ENCODE measurements at regions not wholly inside any gene's neighbourhood (a gene's known extent, or its start where the extent isn't known, plus 50 kb on each side); places are given as distances from the start of the nearest gene placed in this dataset.

DNA sequence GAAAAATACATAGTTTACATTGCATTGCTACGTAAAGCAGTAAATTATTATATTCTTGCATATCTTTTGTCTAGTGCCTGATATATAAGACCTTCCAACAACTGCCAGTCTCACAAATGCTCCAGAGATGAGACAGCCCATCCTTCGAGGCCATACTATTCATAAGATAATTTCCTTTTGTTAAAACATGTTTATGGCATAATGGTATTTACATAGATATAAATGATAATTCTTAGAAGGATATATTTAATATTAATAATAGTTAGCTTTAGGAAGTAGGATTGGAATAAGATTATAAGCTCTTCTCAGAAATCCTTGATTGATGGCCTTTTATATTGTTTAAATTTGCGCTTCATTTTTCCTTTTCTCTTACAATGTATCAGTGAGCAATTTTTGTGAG lies 1410.1 kb upstream of the MIR17HG start:
- DNase-seq, result no peak

DNA sequence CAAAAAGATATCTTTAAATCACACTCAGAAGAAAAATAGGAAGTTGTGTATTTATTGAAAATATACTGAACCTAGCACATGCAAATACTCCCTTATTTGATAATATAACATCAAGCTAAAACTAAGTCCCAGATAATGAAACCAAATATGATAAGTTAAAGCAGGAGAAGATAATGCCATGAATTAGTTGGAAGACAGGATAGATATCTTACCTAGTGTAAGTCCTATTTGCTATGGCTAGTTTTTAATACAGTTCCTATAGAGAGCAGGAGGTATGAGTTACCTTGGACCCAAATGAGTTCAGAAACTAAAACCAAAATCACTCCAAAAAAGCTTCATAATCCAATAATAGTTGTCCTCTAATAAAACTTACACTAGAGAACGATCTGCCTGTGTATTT lies 1407.1 kb upstream of the MIR17HG start:
- DNase-seq, result no peak

DNA sequence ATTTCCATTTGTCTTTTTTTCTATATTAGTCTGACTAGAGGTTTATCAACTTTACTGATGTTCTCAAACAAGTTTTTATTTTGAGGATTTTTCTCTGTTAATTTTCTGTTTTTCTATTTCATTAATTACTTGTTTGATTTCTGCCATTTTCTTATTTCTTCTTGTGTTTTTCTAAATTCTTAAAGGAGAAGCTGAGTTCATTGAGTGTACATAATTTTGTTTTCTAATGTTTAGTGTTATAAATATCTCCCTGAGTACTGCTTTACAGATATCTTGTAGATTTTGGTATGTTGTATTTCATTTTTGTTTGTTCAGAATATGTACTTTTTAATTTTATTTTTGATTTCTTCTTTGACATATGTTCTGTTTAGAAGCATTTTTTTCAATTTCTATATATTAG lies 1404.3 kb upstream of the MIR17HG start:
- DNase-seq, result no peak

DNA sequence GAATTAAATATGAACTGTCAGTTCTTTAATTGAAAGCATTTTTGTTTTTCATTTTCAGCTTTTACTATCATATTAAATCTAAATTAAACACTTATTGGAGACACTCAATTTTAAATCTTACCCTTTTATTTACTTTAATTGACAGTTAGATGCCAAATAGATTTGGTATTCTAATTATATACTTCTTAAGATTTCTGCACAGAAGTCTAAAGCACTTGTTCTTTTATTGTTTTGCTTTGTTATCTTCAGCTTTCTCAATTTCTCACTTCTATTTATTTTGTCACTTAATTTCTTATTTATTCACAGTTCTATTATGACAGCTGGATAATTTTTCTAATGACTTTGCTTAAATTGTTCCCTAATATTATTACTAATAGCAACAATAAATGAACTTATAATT lies 1397.3 kb upstream of the MIR17HG start:
- DNase-seq, result no peak

DNA sequence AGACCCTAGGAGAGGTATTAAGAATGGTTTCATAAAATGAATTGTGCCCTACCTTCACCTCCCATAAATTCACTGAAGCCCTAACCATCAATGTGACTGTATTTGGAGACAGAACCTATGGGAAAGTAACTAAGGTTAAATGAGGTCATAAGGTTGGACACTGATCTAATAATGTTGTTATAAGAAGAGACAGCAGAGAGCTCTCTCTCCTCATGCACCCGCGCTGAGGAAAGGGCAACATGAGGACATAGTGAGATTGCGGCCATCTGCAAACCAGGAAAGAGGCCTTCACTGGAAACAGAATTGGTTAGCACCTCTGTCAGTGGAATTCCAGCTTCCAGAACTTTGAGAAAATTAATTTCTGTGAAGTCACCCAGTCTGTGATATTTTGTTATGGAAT lies 1396.1 kb upstream of the MIR17HG start:
- no peak for DNase-seq

DNA sequence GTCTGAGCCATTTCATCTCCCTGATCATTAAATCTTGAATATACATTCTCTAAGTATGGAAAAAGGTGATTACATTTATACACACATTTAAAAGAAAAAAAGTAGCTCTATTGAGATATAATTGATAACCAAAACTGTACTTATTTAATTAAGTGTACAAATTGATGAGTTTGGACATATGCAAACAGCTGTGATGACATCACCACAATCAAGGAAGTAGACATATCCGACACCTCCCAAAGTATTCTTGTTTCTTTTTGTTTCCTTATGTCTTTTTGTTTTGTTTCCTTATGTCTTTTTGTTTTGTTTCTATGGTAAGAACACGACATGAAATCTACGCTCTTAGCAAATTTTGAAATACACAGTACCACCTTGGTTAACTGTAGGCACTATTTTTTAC lies 1393.9 kb upstream of the MIR17HG start:
- no peak for DNase-seq

DNA sequence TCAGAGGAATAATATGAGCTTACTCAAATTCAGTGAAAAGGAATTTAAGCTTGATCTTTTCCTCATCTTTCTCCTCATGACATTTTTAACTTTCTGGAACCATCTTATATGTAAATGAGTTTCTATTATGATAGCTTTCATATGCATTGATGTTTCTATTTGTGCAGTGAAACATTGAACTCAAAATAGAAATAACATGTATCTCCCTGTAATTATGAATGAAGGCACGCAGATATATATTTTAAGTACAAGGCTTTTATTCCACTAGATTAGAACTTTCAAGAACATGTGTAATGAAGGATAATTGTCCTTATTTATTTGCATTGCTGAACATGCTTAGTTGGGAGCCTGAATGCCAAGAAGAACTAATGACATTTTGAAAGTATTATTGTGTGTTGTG lies 1391.7 kb upstream of the MIR17HG start:
- DNase-seq, result no peak

DNA sequence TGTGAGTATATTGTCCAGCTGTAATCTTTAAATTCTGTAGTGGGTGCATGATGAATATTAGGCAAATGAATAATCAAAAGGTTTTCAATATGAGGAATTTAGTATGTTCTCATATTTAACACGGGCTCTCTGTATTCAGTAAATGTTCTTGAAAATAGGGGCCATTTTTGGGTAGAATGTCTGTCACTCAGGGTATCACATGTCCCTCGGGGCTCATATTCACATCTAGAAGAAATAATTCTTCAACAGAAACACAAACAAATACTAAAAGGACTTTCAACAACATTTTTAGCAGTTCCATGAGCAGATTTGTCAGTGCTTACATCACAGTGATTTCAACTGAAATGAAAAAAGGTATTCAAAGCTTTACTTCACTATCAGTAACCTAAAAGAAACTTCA lies 1388.4 kb upstream of the MIR17HG start:
- DNase-seq, result no peak

DNA sequence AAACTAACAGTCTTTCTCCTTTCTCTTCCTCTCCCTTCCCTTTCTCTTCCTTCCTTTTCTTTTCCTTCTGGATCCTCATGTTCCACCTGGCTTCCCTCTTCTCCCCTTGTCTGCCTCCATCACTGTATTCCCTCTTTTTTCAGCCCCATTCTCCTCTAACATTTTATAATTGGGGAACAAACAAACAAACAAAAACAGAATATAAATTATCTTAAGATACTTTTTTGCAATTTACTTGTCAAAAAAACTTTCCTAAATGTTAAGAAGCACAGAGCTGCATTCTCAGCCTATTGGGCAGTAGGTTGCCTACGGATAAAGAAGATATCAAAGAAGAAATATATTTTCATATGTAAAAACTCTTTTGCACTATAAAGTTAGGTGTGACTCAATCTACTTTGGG lies 1382.2 kb upstream of the MIR17HG start:
- DNase-seq, result no peak

DNA sequence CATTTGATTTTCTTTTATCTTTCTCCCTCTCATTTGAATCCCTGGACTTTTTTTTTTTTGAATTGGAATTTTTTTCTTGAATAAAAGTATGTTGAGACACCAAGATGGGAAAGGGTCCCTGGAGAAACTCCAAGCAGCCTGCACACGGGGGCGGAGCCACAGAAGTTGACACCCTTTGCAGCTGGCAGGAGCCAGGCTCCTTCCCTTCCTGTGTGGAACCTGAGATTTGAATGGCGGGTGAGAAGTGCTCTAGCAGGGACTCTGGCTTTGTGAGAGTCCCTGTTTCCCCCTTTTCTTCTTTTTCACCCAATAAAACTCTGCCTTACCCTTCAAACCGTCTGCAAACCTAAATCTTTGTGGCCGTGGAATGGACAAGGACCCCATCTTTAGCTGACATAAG lies 1381.0 kb upstream of the MIR17HG start:
- DNase-seq, result no peak

DNA sequence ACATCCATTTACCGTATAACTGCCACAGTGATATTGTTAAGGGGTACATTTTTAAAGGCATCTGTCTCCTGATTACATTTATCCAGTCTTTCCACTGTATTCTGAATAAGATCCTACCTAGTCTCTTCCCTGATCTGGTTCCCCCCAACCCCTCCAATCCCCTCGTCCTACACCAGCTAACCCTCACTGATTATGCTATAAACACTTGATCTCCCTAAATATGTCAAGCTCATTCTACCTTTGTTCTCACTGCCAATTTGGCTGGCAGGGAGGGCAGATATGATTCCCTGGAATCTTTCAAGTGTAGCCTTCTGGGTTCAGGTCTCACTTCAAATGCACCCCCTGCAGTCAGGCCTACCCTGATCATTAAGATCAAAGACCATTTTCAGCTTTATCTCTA lies 1379.8 kb upstream of the MIR17HG start:
- no peak for DNase-seq

DNA sequence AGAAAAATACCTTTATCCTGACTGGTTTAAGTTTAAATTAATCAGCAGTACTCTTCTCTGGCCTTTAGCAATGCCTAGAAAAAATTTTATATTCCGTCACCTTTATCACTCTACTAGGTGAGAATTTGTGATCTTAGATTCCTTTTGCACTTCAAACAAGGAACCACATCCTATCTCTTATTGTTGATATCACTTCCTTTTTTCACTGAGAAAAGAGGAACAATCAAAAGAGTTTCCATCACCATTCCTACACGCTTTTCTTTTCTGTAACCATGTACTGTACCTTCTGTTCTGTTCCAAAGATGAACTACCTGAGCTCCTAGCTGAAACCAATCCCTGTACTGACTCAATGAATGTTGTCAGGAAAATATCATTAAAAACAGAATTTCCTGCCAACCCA lies 1379.0 kb upstream of the MIR17HG start:
- DNase-seq, result peak in 1 of 2 donors; percentile 21

DNA sequence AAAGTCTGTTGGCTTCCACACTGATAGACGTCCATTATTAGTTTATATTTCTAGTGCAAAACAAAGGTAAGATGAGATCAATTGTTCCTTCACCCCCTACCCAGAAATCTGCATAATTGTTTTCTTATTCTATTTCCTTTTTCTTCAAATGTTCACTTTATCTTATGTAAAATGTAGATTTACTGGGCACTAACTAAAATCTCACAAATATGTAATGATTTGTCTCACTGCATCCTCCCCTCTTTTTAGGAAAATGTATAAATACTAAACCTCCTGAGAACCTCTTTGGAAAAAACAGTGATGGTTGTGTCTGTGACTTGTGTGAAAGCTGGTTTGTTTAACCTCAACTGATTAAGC lies 1377.2 kb upstream of the MIR17HG start:
- no peak for DNase-seq

DNA sequence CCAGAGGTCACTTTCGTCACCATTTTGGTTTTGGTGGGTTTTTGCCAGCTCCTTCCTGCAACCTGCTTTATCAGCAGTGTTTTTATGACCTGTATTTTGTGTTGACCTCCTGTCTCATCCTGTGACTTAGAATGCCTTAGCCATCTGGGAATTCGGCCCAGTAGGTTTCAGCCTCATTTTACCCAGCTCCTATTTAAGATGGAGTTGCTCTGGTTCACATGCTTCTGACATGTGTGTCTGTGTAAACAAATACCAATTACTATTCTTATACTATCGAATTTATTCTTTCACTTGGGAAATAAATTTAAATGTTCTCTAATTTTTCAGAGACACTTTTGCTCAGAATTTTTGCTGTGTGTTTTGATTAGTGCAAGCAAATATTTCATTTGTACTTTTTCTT lies 1370.3 kb upstream of the MIR17HG start:
- DNase-seq, result no peak

DNA sequence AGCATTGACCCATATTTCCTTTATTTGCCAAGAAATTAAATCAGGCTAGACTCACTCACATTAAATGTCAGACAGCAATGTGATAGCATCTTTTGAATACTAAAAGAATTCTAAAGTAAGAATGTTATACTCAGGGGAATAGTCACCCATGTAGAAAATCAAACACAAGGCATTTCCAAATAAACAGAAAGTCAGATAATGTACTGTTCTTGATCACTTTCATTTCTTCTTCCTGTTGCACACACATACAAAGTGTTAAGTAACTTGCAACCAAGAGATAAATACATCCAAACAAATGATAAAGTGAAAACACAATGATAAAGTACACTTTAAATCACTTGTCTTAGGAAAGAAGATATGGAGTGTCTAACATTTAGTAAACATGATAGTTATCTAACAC lies 1366.6 kb upstream of the MIR17HG start:
- DNase-seq, result peak; percentile 10 to 20

DNA sequence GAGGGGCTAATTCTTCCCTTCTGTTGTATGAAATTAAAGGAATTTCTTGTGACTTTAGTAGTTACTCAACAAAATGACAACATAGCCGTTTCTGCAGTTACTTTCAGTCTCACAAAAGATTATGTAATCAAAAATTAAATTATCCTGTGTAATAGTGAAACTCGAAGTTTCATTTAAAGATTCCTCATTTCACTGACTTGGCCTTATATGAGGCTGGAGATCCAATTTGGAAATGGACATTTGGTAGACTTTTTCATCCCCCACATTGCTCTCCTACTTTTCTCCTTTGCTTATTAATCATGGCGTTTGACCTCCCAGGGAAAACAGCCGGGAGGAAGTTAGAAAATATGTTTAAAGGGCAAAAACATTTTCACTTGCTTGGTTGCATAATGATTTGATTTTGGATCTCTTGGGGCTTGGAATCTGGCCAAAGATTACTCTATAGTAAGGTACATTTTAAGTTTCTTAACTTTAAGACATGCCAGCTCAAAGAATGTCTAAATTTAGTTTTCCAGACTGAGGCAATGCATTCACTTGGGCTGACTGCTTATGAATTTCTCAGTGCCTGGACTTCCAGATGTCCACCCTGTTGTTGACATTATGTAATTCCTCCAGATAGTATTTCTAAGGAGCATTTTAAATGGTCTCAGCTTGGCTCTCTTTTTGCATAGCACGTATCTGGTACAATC lies 1364.9 kb upstream of the MIR17HG start:
- DNase-seq, result peak; percentile 79 to 85

DNA sequence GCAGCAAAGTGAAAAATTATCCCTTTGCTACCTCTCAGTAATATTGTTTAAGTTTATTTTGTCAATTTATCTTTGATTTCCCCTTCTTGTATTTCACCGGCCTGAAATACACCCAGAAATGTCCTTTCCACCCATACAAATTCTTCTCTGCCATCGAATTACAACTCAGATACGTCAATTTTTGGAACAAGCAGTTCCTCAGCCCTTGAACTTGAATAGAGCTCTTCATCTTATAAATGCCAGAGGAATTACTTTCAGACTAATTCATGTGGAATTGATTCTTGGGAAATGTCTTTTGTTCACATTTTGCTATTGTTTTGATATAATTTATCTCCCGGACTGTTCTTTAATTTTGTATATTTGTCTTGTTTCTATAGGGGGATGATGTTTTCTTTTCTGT lies 1359.3 kb upstream of the MIR17HG start:
- DNase-seq, result no peak

DNA sequence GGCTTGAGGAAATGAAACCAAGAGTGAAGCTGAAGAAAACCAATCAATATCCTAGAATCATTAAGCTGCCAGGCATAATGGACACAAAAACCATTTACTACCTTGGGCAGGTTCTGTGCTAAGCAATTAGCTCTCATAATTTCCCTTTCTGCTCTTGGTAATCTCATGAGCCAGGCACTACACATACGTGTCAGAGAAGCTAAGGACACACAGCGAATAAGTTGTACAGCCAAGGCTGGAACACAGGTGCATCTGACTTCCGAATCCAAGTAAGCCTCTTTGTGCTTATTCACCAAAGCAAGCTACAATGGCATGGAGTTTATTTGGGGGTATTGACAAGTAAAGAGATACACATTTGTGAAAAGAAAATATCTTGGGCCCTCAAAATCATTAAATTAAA lies 1343.9 kb upstream of the MIR17HG start:
- DNase-seq, result no peak

DNA sequence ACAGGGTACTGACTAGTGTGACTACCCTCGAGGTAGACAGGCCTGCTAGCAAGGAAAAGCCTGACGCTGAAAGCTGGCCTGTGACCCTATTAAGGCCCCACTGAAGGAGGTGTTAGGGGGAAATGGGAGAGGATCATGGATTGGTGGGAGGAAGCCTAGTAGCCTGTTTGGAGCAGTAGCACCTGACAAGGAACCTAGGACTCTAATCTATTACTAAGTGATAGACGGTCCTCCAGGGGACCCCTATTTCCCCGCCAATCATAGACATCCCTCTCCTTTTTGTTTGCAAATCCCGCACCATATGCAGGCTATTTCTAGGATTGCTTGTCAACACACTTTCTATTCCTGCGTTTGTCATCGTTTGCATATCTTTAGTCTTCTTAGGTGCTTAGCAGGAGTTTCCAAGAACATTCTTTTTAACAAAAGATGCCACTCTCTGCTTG lies 1338.8 kb upstream of the MIR17HG start:
- no peak for DNase-seq

DNA sequence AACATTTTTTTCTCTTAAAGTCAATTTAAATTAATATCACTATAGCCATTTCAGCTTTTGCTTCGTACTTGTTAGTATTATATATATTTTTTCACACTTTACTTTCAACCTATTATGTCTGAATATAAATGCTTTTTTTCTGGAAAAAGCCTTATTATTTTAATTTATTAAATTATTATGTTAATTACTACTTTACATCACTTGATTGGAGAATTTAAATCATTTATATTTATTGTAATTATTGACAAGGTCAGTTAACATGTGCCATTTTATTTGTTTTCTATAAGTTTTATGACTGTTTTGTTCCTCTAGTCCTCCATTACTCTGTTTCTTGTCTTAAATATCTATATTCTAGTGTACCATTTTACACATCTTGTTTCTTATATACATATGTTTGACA lies 1333.4 kb upstream of the MIR17HG start:
- no peak for DNase-seq

DNA sequence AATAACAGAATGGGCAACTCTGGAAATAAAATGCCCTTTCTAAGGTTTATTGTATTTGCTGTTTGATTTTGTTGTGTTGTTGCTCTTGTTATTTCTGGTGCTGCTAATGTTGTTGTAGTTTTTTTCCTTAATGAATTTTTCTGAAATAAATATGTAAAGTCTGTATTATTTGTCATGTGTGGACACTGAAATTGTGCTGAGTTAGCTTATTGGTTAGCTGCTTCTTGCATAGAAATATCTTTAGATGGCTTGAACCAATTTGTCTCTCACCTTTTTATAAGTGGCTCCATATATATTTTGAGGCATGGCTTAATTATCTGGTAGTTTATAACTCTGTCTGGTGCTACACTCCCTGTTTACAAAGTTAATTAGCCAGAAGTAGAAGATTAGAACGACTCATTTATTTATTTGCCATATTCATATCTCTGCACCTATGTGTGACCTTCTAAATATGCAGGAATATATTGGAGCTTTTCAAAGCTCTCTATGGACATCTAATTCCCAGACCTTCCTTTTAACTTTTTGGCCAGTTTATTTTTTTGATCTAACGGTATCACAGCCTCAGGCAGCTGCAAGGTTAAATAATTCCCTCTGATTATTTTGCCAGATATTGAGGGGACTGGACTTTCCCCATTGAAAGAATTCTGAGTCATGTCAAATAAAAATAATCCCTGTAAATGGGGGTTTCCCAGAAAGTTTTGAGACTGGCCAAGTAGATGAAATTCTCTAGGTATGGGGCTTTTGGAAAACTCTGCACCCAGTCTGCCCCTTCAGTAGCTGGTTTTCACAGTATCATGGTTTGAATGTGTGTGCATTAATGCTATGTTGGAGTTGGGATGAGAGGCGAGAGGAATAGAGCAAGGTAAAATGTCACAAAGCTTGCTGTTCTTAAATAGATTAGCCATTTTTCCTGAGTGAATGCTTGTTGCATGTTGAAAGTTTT lies 1331.7 kb upstream of the MIR17HG start:
- DNase-seq, result peak; percentile 3 to 38

DNA sequence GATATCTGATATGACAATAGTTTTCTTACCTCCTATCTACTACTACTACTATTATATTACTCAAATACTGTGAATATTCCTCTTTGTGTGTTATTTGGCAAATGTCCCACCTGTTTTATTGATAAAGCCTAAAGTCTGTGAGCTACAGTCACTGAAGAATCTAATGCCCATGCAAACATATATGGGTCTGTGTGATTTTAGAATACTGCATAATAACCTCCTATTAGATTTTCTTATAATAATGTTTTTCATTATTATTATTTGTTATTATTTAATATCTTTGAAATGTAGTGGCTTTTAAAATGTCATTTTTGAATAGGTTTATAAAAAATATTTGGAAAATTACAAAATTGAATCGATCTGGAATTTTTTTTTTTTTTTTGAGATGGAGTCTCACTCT lies 1330.8 kb upstream of the MIR17HG start:
- no peak for DNase-seq

DNA sequence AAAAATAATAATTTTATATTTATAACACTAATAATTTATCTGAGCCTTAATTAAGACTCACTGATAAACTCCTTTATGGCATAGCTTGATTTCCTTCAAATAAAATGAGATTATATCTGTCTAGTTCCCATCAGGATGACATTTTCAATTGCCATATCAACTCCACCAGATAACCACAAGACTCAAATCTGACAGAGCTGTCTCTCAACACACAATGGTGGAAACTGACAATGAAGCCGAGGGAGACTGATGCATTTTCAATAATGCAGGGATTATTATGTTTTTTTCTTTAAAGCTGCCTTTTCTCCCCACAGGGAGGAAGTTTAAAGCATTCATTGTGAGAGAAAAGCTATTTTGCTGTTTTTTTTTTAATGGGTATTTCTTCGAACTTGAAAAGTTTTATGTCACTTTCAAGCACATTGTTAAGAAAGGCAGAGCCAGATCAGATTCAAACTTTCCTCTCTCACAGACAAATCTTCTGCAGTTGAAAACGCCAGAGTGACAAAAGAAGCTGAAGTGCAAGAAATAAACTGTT lies 1326.9 kb upstream of the MIR17HG start:
- no peak for DNase-seq

DNA sequence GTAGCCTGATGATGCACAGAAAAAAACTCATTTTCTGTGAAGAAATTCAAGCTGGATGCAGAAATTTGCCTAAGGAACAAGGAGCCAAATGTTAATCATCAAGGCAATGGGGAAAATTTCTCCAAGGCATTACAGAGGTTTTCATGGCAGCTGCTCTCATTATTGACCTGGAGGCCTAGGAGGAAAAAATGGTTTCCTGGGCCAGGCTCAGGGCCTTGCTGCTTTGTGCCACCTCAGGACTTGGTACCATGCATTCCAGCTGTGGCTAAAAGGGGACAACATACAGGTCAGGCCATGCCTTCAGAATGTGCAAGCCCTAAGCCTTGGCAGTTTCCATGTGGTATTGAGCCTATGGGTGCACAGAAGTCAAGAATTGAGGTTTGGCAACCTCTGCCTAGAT lies 1320.1 kb upstream of the MIR17HG start:
- no peak for DNase-seq
